ENCODE measurements at regions not wholly inside any gene's neighbourhood (a gene's known extent, or its start where the extent isn't known, plus 50 kb on each side); places are given as distances from the start of the nearest gene placed in this dataset.
"Not testable (repeated sequence)": the region's sequence is repeated elsewhere in the genome, so short reads cannot be mapped to it uniquely, and the experiment has no call there.

- intact Hi-C loops (cut with micrococcal nuclease), result no loop called here
Measured at GRCh38 chr7:81232084-81232799, 313.4 kb upstream of the SEMA3C start.

- intact Hi-C loops (cut with micrococcal nuclease), result no loop called here
Measured at GRCh38 chr7:81231301-81231838, 312.5 kb upstream of the SEMA3C start.

DNA sequence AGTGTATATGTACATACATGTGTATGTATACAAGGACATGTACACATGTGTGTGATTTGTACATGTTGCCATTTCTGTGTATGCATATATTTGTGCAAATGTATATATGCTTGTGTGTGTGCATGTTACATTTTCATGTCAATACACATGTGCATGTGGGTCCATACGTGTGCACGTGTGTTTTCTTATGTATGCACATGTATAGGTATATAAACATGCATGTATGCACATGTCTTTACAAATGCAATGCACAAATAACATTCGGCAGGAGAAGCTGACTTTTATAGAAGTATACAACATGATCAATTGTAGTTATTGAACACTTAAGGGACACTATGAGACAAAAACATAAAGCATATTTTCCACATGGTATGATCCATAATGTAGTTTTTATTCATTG lies 307.4 kb upstream of the SEMA3C start:
- intact Hi-C loops (cut with micrococcal nuclease), result no loop called here

- intact Hi-C loops (cut with micrococcal nuclease), result not testable (repeated sequence)
Measured at GRCh38 chr7:81222692-81223091, 303.8 kb upstream of the SEMA3C start.

DNA sequence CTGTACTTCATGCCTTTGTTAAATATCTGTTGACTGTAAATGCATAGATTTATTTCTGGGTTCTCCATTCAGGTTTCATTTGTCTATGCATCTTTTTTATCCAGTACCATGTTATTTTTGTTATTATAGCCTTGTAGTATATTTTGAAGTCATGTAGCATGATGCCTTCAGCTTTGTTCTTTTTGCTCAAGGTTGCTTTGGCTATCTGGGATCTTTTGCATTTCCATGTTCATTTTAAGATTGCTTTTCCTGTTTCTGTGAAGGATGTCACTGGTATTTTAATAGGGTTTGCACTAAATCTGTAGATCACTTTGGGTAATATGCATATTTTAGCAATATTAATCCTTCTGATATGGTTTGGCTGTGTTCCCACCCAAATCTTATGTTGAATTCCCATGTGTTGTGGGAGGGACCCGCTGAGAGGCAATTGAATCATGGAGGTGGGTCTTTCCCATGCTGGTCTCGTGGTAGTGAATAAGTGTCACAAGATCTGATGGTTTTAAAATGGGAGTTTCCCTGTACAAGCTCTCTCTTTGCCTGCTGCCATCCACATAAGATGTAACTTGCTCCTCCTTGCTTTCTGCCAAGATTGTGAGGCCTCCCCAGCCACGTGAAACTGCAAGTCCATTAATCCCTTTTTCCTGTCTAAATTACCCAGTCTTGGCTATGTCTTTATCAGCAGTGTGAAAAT lies 302.8 kb upstream of the SEMA3C start:
- intact Hi-C loops (cut with micrococcal nuclease), result no loop called here

- intact Hi-C loops (cut with micrococcal nuclease), result no loop called here
Measured at GRCh38 chr7:81218480-81219106, 299.7 kb upstream of the SEMA3C start.

GRCh38 chr7:81213394-81213793 lies 294.5 kb upstream of the SEMA3C start:
- intact Hi-C loops (cut with micrococcal nuclease), result no loop called here

DNA sequence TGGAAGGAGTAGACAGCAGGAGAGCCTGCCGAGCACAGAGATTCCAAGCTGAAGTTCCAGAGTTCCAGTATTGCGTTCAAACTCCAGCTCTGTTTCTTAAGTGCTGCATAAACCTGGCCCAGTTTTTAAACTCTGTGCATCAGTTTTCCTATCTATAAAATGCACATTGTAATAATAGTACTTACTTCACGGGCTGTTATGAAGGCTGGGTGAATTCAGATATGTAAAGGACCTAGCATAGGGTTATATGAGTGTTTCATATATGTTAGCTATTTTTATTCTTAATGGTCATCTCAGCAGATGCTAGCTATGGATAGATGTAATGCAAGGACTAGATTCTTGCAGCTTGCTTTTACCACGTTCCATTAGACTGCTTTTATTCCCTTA lies 293.1 kb upstream of the SEMA3C start:
- intact Hi-C loops (cut with micrococcal nuclease), result no loop called here

DNA sequence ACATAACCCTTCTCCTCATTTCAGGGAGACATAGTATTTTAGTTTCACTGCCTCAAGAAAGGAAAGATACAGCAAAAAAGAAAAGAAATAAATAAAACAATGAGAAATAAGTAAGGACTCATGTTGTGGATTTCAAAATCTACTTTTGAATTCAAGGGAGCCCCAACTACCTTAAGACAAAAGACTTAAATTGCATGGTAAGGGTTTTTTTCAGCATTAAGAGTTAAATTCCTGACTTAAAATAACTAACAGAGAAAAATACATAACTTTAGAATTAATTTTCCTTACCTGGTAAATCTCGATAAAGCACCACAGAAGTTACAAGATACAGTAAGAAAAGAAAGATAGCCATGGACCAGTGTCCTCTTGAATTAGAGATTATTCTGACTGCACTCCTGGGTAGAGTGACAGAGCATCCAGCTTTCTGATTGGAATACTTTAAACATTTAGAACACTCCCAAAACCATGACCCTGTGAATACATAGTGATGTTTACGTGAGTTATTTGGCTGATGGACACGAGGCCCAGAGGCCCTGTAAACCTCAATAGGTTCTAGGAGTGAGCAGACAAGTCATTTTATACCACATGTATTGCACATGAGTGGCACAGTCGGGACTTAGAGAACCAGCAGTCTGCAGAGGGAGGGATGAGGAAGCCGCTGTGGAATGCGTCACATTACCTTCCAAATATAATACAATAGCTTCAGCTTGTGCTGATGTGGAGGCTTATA lies 292.5 kb upstream of the SEMA3C start:
- intact Hi-C loops (cut with micrococcal nuclease), result no loop called here

DNA sequence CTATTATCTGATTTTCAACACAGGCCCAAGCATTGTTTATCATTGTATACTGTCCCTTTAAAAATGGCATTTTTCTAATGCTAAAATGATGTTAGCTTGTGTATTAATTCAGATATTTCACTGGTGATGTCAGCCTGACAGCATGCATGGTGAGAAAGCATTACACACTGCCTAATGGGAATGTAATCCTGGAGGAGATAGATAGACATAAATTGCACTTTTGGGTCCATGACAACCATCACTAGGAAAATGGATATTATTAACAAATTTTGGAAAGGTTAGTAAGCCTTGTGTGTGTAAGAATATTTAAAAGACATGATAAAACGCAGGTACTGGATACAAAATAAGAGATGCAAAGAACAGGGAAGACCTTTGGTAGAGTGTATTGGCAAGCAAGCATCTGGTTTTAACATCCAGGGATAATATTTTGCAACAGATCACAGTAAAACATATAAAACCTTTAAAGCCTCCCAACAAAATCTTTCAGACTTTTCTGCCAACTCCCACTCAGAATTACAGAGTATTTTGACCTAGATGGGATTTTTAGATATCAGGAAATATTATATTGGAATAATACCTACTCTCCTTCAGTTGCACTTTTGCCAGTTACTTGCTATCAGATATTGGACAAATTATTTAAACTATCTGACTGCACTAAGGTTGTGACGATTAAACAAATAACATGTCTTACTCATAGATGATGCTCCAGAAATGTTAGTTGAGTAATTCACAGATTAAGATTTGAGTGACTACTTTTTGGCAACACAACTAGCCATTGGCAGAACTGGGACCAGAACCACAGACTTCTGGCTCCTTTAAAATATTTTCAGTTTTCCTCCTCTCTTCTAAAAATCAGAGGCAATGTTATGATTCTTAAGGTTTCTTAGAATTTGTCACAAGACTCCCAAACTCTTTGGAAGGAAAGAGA lies 291.6 kb upstream of the SEMA3C start:
- intact Hi-C loops (cut with micrococcal nuclease), result no loop called here

- intact Hi-C loops (cut with micrococcal nuclease), result no loop called here
Measured at GRCh38 chr7:81209059-81209458, 290.2 kb upstream of the SEMA3C start.

- intact Hi-C loops (cut with micrococcal nuclease), result no loop called here
Measured at GRCh38 chr7:81207801-81208200, 288.9 kb upstream of the SEMA3C start.

GRCh38 chr7:81206667-81207360 lies 288.0 kb upstream of the SEMA3C start:
- intact Hi-C loops (cut with micrococcal nuclease), result no loop called here

GRCh38 chr7:81206217-81206616 lies 287.4 kb upstream of the SEMA3C start:
- intact Hi-C loops (cut with micrococcal nuclease), result no loop called here

DNA sequence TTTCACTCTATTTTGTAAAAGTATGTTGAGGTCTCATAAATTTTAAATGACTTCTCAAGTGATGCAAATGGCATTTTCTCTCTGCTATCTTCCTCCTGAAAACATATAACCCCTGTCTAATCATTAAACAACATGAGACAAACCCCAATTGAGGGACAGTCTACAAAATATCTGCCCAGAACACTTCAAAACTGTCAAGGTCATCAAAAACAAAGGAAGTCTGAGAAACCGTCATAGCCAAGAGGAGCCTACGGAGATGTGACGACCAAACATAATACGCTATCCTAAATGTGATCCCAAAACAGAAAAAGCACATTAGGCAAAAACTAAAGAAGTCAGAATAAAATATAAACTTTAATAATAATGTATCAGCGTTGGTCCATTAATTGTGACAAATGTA lies 282.3 kb upstream of the SEMA3C start:
- intact Hi-C loops (cut with micrococcal nuclease), result no loop called here

- intact Hi-C loops (cut with micrococcal nuclease), result no loop called here
Measured at GRCh38 chr7:81198766-81199165, 279.9 kb upstream of the SEMA3C start.

GRCh38 chr7:81197266-81197665 lies 278.4 kb upstream of the SEMA3C start:
- intact Hi-C loops (cut with micrococcal nuclease), result no loop called here

GRCh38 chr7:81195033-81195432 lies 276.2 kb upstream of the SEMA3C start:
- intact Hi-C loops (cut with micrococcal nuclease), result no loop called here

DNA sequence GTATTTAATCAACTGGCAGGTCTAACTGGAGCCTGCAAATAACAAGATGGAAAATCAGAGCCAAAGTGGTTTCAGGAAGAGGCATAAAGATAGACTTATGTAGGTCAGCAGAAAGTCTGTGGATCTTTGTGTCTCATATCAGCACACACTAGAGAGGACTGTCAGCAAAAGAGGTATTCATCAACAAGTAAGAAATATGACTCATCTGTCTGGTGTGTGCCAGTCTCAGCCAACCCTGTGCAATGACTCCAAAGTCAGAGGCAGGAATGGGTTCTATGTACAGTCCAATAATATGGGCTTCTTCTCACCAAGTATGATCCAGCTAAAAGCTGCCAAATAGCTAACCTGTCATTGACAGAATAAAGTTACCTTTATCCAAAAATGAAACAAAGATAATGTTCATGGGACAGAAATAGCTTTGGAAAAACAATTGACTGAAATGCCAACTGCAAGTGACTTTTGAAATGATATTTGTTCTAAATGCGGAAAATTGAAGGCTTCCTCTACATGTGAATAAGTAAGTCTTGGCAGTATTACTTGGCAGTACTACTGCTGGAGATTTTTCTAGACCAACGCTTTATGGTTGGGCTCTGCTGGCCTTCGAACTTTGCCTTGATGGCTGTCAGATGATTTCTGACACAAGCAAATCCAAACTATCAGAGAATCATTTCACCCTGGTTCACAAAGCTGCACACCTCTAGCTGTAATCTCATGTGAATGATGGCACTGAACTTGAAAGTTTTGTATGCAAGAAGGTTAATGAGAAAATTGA lies 272.3 kb upstream of the SEMA3C start:
- intact Hi-C loops (cut with micrococcal nuclease), result no loop called here
